PC-3 (cell line): ENCODE measurements at regions not wholly inside any gene's neighbourhood (a gene's known extent, or its start where the extent isn't known, plus 50 kb on each side); places are given as distances from the start of the nearest gene placed in this dataset.

ENCODE experiments used
- EZH2 ChIP-seq: fragments of 300-600 bp; sonication (generic); IDR thresholded peaks from one replicate; pipeline ENCODE4 v1.6.1; 2017; ENCODE audit warnings: antibody characterized with exemption, mild to moderate bottlenecking, low read length; ENCODE audit not compliant: unreplicated experiment
- EZH2phosphoT487 ChIP-seq: fragments of 300-600 bp; sonication (generic); IDR thresholded peaks from 2 replicates; pipeline ENCODE4 v1.6.1; 2018; ENCODE audit warnings: mild to moderate bottlenecking, antibody characterized with exemption, low read length, borderline replicate concordance
- TF ChIP-seq, protein P1 (sequence below): fragments of 300-600 bp; sonication (generic); conservative IDR thresholded peaks from 2 replicates; pipeline ENCODE4 v1.5.1; 2017; ENCODE audit warnings: antibody characterized with exemption, low read depth, mild to moderate bottlenecking, low read length

DNA sequence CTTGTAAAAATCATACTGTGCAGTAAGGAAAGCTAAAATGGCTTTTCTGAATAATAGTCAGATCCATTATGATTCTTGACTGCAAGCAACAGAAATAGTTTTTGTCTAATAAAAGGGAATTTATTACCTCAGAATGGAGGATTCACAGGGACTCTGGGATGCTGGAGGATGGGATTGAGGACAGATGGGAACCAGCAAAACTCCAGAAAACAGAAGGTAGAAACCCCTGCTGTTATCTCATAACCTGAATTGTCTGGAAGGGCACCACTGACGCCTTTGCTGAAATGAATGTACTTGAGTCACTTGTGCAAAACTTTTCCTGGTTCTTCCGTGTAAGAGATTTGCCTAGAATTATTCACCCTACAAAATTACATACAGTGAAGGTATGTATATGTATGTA lies 58.6 kb upstream of the DMAC1 start:
- TF ChIP-seq, protein P1, sequence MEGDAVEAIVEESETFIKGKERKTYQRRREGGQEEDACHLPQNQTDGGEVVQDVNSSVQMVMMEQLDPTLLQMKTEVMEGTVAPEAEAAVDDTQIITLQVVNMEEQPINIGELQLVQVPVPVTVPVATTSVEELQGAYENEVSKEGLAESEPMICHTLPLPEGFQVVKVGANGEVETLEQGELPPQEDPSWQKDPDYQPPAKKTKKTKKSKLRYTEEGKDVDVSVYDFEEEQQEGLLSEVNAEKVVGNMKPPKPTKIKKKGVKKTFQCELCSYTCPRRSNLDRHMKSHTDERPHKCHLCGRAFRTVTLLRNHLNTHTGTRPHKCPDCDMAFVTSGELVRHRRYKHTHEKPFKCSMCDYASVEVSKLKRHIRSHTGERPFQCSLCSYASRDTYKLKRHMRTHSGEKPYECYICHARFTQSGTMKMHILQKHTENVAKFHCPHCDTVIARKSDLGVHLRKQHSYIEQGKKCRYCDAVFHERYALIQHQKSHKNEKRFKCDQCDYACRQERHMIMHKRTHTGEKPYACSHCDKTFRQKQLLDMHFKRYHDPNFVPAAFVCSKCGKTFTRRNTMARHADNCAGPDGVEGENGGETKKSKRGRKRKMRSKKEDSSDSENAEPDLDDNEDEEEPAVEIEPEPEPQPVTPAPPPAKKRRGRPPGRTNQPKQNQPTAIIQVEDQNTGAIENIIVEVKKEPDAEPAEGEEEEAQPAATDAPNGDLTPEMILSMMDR, result no peak
- no peak for TF ChIP-seq EZH2
- no peak for TF ChIP-seq EZH2phosphoT487
